ES-I3 (cell line): ENCODE measurements at regions not wholly inside any gene's neighbourhood (a gene's known extent, or its start where the extent isn't known, plus 50 kb on each side); places are given as distances from the start of the nearest gene placed in this dataset.

ENCODE experiments used
- H3K36me3 ChIP-seq: 2 replicates; pipeline ENCODE4 v1.6.1; 2013; ENCODE audit warnings: mild to moderate bottlenecking, low read length, control low read depth, moderate library complexity; ENCODE audit not compliant: insufficient read depth
- H3K4me1 ChIP-seq: 2 replicates; pipeline ENCODE4 v1.6.1; 2013; ENCODE audit warnings: mild to moderate bottlenecking, control low read depth, low read length; ENCODE audit not compliant: insufficient read depth
- H3K9ac ChIP-seq: 2 replicates; pipeline ENCODE4 v1.6.1; 2013; ENCODE audit warnings: low read depth, mild to moderate bottlenecking, low read length, moderate library complexity
- H3K9me3 ChIP-seq: 2 replicates; pipeline ENCODE4 v1.6.1; 2013; ENCODE audit warnings: mild to moderate bottlenecking, low read length, moderate library complexity; ENCODE audit not compliant: control insufficient read depth, insufficient read depth

- Histone ChIP-seq H3K36me3 (no peaks in the 10 kb centered on the region), H3K4me1 (peaks cover 21% of the 10 kb centered on the region), H3K9ac (no peak overlapping the region), H3K9me3 (no peaks in the 10 kb centered on the region)
Observed at GRCh38 chr2:207413376-207413907, 116.3 kb upstream of the CREB1 start.

DNA sequence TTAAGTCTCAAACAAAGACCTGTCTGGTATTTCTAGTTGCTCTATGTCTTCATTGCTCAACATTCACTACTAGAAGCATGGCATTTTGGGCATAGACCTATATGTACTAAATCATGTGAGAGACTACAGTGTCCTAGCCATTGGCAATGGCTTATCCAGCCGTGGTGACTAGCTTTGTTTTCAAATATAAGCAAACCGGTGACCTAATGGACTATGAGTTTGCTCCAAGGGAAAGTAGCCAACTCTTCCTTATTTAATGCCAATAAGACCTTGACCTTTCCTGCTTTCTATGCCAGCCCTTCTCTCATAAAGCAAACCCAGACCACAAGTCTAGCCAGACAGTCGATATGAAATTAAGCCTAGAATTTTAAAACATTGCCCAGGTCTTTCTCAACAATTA lies 113.7 kb upstream of the CREB1 start:
- H3K9me3 ChIP-seq: no peaks in the 10 kb centered on the region
- no peaks in the 10 kb centered on the region for H3K36me3 ChIP-seq
- no peak overlapping the region for H3K9ac ChIP-seq
- peaks cover 6% of the 10 kb centered on the region; the same call in 1 of the 2 replicates for H3K4me1 ChIP-seq

- Histone ChIP-seq H3K9ac (no peak overlapping the region), H3K36me3 (no peaks in the 10 kb centered on the region; the same call in 1 of the 2 replicates), H3K4me1 (peaks cover 11% of the 10 kb centered on the region), H3K9me3 (no peaks in the 10 kb centered on the region)
Observed at GRCh38 chr2:207416900-207417299, 112.9 kb upstream of the CREB1 start.

- H3K9ac ChIP-seq: no peak overlapping the region
- peaks cover 15% of the 10 kb centered on the region for H3K4me1 ChIP-seq
- H3K9me3 ChIP-seq: no peaks in the 10 kb centered on the region
- H3K36me3 ChIP-seq: no peaks in the 10 kb centered on the region; the same call in 1 of the 2 replicates
Observed at GRCh38 chr2:207417301-207417718, 112.5 kb upstream of the CREB1 start.

- Histone ChIP-seq H3K36me3 (no peaks in the 10 kb centered on the region; the same call in 1 of the 2 replicates), H3K9me3 (no peaks in the 10 kb centered on the region), H3K4me1 (peaks cover 15% of the 10 kb centered on the region), H3K9ac (no peak overlapping the region)
Observed at GRCh38 chr2:207418419-207418818, 111.3 kb upstream of the CREB1 start.

DNA sequence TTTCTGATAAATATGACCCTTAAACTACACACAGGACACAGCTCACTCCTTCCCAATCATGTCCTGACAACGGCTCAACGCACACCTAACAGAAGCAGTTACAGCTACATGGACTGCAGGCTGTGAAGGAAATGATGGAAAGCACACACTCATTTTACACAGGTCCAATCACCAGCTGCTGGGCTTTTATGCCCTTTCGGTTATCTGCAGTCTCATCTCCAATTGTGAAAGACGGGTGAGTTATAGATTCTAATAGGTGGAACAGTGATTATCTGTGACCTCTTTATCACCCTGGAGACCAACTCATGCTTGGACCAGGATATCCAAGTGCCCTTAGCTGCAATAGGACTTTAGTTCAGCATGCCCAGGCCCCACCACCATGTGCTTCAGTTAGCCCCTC lies 110.4 kb upstream of the CREB1 start:
- Histone ChIP-seq H3K9me3 (no peaks in the 10 kb centered on the region), H3K4me1 (peaks cover 15% of the 10 kb centered on the region), H3K9ac (no peak overlapping the region), H3K36me3 (no peaks in the 10 kb centered on the region; the same call in none of the 2 replicates)

- Histone ChIP-seq H3K9me3 (peaks cover 3% of the 10 kb centered on the region; the same call in 1 of the 2 replicates), H3K4me1 (peaks cover 12% of the 10 kb centered on the region), H3K36me3 (no peaks in the 10 kb centered on the region; the same call in none of the 2 replicates), H3K9ac (no peak overlapping the region)
Observed at GRCh38 chr2:207421671-207422070, 108.1 kb upstream of the CREB1 start.

DNA sequence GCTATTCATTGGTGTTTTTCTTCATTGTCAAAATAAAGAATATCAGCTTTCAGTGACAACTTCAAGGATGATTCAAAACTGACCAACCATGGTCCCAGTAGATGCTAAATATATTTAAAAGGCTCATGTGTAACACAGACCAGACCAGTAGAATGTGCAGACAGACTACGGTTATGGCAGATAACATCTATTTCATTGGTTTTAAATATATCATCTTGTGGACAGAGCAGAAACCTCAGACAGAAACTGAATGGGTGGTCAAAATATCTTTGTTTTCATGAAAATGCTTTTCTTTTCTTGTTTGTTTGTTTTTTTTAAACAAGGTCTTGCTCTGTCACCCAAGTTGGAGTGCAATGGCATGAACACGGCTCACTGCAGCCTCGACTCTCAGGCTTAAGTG lies 107.4 kb upstream of the CREB1 start:
- H3K36me3 ChIP-seq: no peaks in the 10 kb centered on the region; the same call in none of the 2 replicates
- H3K4me1 ChIP-seq: peaks cover 10% of the 10 kb centered on the region; the same call in 1 of the 2 replicates
- H3K9ac ChIP-seq: no peak overlapping the region
- H3K9me3 ChIP-seq: peaks cover 3% of the 10 kb centered on the region; the same call in 1 of the 2 replicates

DNA sequence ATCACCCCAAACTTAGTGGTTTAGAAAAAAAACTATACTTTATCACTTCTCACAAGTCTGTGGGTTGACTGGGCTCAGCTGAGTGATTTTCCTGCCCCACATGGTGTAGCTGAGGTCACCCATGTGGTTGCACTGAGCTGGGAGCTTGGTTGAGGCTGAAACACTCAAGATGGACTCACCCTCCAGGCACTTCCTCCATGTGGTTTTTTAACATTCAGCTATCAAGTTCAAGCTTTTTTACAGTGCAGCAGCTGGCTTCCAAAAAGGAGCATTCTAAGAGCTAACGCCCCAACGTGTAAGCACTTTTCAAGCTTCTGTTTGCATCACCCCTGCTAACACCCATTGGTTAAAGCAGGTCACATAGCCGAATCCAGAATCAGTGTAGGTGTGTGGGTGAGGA lies 105.9 kb upstream of the CREB1 start:
- Histone ChIP-seq H3K36me3 (no peaks in the 10 kb centered on the region; the same call in none of the 2 replicates), H3K4me1 (peaks cover 10% of the 10 kb centered on the region; the same call in 1 of the 2 replicates), H3K9me3 (peaks cover 3% of the 10 kb centered on the region; the same call in 1 of the 2 replicates), H3K9ac (no peak overlapping the region)

- Histone ChIP-seq H3K36me3 (no peaks in the 10 kb centered on the region; the same call in 1 of the 2 replicates), H3K4me1 (no peaks in the 10 kb centered on the region), H3K9ac (no peak overlapping the region), H3K9me3 (peaks cover 3% of the 10 kb centered on the region; the same call in 1 of the 2 replicates)
Observed at GRCh38 chr2:207427986-207428385, 101.8 kb upstream of the CREB1 start.

- Histone ChIP-seq H3K36me3 (no peaks in the 10 kb centered on the region; the same call in 1 of the 2 replicates), H3K4me1 (no peaks in the 10 kb centered on the region), H3K9me3 (peaks cover 3% of the 10 kb centered on the region; the same call in 1 of the 2 replicates), H3K9ac (no peak overlapping the region)
Observed at GRCh38 chr2:207428573-207428972, 101.2 kb upstream of the CREB1 start.

DNA sequence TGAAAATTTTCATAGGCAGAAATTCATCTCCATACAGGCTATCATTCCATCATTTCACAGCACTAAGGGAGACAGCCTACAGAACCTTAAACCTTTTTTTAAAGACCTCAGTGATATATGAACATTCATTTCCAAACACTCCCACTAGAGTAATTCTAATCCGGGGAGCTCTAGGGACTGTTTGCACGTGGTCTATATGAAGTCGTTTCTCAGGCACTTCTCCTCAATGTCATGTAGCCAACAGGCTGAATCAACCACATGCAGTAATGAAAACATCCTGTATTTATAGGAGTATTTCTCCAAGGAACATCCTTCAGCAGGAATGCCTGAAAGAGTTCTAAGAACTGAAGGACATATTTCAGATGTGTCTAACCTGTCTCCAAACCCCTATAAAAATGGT lies 97.3 kb upstream of the CREB1 start:
- no peak overlapping the region for H3K9ac ChIP-seq
- H3K4me1 ChIP-seq: no peaks in the 10 kb centered on the region
- H3K9me3 ChIP-seq: no peaks in the 10 kb centered on the region
- H3K36me3 ChIP-seq: peaks cover 4% of the 10 kb centered on the region; the same call in 1 of the 2 replicates

DNA sequence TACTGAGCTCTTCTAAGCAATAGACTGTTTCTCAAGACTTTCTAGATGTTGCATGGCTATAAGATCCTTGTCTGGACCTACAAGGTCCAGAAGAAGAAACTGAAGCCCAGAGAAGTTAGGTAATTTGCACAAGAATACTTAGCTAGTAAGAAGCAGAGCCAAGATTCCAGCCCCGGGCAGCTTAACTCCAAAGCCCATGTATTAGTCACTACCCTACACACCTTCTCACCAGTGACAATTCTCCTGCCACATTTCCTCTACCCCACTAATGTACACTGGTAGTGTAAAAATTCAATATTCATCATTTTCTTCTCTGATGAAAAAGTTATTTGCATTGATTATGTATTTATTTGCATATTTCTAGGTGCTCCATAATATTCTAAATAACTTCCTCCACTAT lies 95.5 kb upstream of the CREB1 start:
- no peaks in the 10 kb centered on the region for H3K4me1 ChIP-seq
- no peaks in the 10 kb centered on the region for H3K9me3 ChIP-seq
- H3K36me3 ChIP-seq: peaks cover 4% of the 10 kb centered on the region; the same call in 1 of the 2 replicates
- no peak overlapping the region for H3K9ac ChIP-seq

DNA sequence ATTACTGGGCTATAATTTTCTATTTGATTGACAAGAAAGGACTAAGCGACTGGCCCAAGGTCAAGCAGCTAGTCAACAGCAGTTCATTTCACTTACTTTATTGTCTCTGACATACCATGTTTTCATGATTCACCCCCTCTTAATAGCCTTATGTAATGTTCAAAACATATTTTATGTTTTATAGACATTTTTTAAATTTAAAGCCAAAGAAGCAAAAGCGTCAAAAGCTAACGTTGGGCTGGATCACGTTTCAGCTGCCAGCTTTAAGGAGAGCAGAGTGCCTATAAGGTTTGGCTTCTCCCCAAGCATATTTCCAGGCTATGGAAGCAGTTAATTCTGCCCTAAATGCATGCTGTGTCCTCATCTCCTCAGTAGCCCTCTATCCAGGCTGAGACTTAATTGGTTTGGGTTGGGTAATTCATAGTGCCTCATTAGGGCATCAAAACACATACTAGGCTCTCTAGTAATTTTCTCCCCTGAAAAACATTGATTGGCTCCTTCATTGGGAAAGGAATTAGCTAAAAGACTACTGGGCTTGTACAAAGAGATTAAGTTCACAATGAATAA lies 94.8 kb upstream of the CREB1 start:
- peaks cover 4% of the 10 kb centered on the region; the same call in 1 of the 2 replicates for H3K36me3 ChIP-seq
- no peaks in the 10 kb centered on the region for H3K4me1 ChIP-seq
- no peaks in the 10 kb centered on the region for H3K9me3 ChIP-seq
- H3K9ac ChIP-seq: no peak overlapping the region

GRCh38 chr2:207437136-207437523 lies 92.6 kb upstream of the CREB1 start:
- Histone ChIP-seq H3K36me3 (peaks cover 4% of the 10 kb centered on the region; the same call in 1 of the 2 replicates), H3K9me3 (no peaks in the 10 kb centered on the region), H3K4me1 (no peaks in the 10 kb centered on the region), H3K9ac (no peak overlapping the region)
